Muscle of arm (tissue), 1 donor: ENCODE measurements at regions not wholly inside any gene's neighbourhood (a gene's known extent, or its start where the extent isn't known, plus 50 kb on each side); places are given as distances from the start of the nearest gene placed in this dataset.
A peak's percentile ranks its signal among the peaks of the same experiment; 100 is the strongest.
"Not testable (repeated sequence)": the region's sequence is repeated elsewhere in the genome, so short reads cannot be mapped to it uniquely, and the experiment has no call there.

Experiments
- DNase-seq: peaks from one replicate; pipeline ENCODE4 v3.0.0-alpha.2; 2013

DNA sequence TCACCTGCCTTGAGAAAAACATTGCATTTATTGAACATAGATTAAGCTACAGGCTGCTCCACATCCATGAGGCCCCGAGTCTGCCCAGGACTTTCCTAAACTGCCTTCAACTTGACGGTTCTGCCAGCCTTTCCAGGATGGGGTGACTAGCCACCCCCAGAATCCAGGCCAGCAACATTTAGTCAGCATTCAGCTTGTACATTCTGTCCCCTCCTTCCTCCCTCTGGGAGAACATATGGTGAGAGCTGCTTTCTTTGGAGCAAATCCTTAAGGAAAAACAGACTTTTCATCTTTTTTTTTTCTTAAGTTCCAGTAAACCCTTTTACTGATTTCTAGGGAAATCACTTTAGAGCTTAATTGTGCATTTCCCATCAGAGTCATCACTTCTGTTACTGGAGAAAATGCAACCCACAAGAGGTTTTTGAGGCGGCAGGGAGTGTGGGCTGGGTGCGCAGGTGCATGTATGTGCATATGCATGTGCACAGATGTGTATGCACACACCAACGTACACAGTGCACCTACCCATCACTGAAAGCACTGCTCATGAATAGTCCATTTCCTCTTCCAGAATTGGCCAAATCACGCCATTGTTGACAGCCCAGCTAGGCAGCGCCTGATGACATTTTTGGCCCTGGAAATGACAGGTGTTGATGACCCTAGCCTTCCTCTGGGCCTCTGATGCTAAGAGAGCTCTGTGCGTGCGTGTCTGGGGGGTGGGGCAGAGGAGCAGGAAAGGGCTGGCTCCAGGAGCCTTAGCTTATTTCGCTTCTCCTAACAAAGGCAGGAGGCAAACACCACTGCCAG is 145.6 kb downstream of the HSD17B3 start:
- no peak for DNase-seq

DNA sequence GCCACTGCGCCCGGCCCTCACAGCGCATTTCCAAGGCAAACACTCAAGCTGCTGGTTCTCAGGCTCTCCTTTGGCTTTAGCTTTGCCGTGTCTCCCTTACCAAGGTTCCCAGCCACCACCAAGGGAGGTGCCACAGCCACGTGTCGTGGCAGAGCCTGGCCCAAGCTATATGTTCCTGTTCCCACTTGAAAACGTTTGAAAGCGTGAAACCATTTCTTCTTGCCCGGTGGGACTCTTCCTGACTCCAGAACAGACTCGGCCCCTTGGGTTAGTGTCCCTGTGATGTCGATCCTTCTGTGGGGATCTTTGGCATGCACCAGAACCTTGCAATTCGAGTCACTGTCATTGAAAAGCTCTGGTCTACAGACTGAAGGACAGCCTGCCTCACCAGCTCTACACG is 147.9 kb downstream of the HSD17B3 start:
- DNase-seq = no peak

DNA sequence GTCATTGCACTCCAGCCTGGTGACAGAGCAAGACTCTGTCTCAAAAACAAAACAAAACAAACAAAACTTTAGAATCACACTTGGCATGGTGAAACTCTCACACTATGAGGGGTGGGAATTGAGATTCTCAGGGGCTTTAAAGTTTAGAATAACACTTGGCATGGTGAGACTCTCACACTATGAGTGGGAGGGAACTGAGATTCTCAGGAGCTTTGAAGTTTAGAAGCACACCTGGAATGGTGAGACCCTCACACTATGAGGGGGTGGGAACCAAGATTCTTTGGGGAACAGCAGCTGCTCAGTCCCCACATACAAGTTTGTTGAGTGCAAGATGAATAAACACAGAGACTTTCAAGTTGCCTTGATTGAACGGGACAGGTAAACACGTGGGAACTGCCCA is 149.4 kb downstream of the HSD17B3 start:
- DNase-seq = no peak

DNA sequence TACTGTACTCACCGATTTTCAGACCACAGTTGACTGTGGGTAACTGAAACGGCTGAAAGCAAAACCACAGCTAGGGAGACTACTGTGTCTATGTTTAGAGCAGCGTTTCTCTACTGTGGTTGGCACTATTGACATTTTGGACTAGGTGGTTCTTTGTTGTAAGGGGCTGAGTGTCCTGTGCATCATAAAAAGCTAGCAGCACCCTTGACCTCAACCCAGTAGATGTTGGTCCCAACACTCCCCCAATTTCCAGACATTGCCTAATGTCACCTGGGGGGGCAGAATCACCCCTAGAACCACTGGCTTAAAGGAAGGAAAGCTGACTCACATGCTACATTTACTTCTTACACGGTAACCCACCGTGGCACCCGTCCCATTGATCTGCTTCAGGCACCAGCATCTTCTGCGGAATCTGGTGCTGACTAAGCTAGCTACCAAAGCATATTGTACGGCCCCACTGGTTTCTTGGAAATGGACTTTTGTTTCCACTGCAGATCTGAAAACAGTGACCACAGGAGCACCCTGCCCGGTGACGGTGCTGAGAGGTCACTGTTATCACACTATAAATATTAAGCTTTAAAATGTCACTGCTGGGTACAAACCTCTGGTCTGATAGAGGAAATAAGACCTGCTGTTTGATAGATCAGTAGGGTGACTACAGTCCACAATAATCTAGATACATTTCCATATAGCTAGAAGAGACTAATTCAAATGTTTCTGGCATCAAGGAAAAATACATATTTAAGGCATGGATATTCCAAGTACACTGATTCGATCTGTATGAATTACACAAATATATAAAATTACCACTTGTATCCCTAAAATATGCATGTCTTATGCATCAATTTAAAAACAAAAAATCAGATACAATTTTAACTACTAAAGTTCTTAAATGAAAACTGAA is 151.4 kb downstream of the HSD17B3 start:
- no peak for DNase-seq

DNA sequence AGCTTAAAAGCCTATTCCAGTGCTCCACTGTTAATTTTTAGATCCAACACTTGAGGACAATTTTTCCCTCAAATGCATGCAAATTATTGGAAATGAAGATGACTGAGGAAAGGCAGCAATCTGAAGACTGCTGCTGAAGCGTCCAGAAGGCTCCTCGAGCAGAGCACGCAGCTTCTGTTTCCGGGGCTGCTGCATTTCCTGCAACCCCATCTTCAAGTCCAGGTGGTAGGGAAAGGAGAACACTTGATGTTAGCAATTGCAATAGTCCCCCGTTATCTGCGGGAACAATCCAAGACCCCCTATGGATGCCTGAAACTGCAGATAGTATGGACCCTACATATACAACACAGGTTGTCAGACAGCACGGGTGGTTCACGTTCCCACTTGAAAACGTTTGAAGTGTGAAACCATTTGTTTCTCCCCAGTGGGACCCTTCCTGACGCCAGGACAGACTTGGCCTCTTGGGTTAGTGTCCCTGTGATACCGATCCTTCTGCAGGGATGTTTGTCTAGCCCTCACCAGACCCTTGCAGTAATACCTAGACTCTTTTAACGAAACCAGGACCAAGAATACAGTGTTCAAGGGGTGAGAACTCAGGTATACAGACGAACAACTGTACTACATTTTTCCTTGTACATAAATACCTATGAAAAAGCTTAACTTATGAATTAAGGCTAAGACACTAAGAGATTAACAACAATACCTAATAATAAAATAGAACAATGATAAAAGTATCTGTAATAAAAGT is 152.3 kb downstream of the HSD17B3 start:
- DNase-seq = no peak

DNA sequence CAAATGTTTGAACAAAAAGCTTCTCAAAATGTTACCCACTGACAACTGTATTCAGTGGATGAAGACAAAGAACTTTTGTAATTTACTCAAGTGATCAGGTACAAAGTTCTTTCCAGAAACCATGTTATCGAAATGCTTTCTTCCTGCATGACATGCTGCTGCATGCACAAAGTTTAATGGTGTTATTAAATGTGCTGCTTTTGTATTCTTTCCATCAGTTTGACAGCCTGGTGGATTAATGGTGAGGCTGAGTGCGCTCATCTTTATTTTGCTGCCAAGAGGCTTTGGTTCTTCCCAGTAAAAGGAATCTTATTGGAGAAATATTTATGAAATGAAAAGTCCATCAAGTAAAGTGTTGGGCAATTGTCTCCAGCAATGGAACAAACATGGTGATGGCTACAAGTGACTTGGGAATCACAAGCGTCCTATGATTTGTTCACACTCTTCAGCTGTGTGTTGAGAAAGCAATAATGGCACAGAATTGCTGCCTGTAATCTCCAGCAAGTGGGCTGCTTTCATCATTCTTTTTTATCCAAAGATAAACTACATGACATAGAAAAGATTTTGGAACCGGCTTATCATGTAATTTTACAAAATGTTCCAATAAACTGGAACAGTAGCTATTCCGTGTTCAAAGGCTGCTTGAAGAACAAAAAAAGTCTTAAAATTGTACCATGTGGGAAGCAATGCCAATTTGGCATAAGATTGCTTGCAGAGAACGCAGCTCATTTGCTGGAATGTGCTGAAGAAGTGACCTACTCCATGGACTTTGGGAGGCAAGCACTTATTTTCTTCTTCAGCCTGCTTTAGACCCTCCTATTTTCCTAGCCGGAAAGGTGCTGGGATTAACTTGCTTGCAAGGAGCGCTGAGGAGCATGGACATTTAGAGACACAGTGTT is 153.1 kb downstream of the HSD17B3 start:
- DNase-seq = no peak

DNA sequence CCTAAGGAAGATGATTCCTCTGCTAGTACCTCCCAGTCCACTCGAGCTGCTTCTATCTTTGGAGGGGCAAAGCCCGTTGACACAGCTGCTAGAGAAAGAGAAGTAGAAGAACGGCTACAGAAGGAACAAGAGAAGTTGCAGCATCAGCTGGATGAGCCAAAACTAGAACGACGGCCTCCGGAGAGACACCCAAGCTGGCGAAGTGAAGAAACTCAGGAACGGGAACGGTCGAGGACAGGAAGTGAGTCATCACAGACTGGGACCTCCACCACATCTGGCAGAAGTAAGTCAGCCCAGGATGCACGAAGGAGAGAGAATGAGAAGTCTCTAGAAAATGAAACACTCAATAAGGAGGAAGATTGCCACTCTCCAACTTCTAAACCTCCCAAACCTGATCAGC is 154.9 kb downstream of the HSD17B3 start:
- not testable (repeated sequence) for DNase-seq

DNA sequence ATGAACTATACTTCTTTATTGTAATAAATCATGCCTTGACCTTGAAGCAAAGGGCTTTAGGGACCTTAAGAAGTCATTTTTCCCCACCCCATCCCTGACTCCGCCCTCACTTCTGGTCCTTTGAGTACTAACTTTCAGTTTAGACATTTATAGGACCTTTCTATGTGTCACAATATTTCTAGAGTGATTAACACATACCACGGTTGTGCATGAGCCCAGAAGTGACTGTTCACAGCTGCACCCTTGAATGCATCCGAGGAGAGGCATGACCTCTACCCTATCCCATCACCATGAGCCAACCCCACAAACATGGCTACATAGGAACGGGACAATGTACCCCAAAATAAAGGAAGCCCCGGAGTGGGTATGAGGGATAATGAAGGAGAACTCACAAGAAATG is 160.3 kb downstream of the HSD17B3 start:
- DNase-seq = no peak

DNA sequence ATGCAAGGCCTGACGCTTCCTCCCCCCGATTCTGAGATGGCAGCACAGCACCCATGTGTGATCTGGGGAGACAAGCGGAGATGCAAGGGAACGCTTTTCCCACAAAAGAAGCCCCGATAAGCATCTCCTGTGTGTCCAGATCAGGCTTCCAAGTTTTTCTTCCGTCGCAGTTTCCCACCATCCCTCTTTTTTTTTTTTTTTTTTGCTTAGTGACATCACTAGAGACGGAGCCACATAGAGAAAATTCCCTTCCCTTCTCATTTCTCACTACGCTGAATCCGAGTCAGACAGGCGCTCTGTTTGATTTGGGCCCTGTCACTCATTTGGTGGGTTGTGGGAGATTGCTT is 160.9 kb downstream of the HSD17B3 start:
- DNase-seq = no peak

DNA sequence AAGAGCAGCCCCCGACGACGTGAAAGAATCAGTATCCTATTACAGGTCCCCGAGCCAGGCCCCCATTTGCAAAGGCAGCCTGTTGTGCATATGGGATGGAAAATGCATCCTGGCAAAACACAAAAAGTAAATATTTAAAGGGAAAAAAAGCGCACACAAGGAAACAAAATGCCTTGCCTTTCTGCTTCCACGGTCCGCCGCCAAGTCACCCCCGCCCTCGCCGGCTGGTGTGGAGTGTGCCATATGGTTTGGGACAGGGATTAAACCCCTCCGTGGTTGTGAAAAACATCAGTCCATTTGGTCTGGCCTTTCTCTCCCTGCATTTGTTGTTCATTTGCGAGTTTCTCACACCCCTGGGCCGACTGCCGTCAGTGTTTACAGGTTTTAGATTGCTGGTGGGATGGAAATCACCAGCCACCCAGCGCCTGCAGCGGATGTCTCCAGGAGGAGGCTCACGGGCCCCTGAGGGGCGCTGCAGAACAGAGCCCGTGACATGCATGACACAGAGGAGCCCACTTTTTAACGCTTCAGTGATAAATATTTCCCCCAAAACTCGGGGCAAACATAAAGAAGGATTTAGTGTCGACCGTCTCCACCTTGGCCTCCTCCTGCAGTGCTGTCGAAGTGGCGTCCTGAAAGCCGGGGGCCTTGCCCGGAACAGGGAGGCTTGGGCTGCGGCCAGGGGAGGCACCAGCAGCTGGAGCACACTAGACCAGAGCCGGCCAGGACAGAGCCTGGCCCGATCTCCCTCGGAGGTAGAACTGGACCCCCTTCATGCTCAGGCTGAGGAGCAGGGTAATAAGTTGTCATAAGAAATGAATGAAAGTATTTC is 161.5 kb downstream of the HSD17B3 start:
- DNase-seq = peak; percentile 31

DNA sequence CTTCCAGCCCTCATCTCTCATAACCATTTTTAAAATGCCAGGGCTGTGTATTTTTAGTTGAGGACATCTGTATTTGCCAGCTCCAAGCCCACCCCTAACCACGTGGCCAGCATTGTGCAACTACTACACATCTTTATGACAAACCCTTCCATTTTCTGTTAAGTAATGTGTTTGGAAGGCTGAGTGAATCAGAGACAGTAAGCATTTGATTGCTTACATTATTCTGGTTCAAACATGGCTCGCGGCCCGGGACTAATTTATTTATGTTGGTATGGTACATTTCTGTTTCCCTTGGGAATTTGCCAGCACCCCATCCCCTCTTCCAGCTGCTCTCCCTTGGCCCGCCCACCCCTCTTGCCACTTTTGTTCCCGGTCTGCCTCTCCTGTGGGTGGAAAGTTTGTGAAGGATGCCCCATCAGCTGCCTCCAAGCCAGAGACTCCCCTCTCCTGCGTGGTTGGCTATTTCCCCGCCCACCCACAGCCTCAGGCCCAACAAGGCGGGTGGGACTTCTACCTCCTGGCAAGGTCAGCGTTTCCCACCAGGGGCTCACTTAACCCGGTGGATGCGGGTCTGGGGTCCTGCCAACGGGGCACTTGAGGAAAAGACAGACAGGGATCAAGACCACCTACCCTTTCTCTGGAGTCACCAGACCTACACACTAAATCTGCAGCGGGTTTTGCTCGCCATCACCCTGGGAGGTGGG is 162.2 kb downstream of the HSD17B3 start:
- peak; percentile 35 for DNase-seq

DNA sequence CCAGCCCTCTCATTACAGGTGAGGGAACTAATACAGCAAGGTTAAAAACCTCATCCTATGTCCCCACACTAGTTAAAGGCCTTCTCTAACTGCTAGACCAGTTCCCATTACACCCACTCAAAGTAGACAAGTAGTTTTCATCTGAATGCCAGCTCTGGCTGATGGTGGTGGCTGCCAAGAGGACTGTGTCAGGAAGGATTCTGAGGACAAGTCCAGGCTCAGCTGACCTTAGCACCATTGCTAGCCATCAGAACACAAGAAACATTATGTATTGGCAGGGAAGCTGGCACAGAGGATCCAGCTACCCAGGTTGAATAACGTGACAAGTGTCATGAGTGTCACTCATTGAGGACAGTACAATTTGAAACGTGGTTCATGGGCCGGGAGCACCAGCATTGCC is 163.4 kb downstream of the HSD17B3 start:
- DNase-seq = no peak

DNA sequence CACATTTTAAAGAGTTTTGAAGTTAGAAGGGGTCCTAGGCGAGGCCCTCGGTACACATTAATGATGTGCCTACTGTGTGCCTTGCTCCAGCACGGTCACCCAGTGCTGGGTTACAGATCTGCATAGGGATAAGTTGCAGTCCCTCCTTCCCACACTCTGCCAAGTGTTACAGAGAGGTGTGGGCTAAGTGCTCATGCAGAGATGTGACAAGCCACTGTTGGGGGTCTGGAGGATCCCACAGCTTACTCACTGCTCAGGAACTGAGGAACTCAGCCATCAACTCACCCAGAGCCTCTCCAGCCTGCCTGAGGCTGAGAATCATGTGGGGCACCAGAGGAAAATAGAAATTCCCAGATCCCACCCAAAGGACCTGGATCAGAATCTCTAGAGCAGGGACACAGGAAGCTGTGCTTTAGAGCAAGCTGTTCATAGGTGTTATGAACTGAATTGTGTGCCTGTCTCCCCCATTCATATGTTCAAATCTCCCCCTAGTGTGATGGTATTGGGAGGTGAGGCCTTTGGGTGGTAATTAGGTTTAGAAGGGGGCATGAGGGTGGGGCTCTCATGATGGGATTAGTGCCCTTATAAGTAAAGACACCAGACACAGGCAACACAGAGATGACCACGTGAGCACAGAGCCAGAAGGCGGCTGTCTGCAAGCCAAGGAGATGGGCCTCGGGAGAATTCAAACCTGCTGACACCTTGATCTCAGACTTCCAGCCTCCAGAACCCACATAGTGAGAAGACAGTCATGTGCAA is 164.1 kb downstream of the HSD17B3 start:
- no peak for DNase-seq

DNA sequence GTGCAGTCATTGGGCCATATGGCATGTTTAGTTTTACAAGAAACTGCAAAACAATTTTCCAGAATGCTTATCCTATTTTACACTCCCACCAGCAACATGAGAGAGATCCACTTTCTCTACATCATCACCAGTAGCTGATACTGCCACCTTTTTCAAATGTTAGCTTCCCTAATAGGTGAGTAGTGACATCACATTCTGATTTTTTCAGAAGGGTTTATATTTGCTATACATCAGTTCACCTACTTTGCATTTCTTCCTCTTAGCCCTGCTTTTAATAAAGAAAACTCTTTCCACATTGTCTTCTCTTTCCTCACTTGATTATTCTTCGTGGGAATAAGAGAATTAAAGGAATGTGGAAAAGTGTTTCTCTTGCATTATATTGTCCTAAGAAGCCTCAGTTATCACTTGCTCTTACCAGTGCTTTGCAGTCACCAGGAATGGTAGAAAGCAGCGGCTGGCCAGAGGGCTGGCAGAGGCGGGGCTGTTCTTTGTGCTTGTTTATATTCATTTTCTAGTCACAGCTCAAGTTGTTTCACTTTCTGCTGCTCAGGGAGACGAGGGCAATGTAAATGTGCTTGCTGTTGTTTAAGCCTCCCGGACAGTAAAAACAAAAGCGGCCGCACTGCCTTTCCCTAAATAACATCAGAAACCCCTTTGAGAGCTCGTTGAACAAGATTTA is 164.8 kb downstream of the HSD17B3 start:
- peak; percentile 32 for DNase-seq

DNA sequence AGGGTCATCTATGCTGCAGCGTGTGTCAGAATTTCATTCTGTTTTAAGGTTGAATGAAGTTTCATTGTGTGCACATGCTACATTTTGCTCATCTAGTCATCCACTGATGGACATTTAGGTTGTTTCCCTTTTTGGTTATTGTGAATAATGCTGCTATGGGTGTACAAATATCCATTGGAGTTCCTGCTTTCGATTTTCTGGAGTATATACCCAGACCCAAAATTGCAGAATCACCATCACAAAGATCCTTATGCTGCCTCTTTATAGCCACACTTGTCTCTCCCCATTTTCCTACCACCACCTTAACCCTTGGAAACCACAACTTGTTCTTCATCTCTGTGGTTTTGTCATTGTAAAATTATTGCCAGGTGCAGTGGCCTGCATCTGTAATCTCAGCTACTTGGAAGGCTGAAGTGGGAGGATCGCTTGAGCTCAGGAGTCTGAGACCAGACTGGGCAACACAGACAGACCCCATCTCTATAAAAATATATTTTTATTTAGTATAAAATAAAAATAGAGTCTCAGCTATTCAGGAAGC is 166.2 kb downstream of the HSD17B3 start:
- DNase-seq = no peak

DNA sequence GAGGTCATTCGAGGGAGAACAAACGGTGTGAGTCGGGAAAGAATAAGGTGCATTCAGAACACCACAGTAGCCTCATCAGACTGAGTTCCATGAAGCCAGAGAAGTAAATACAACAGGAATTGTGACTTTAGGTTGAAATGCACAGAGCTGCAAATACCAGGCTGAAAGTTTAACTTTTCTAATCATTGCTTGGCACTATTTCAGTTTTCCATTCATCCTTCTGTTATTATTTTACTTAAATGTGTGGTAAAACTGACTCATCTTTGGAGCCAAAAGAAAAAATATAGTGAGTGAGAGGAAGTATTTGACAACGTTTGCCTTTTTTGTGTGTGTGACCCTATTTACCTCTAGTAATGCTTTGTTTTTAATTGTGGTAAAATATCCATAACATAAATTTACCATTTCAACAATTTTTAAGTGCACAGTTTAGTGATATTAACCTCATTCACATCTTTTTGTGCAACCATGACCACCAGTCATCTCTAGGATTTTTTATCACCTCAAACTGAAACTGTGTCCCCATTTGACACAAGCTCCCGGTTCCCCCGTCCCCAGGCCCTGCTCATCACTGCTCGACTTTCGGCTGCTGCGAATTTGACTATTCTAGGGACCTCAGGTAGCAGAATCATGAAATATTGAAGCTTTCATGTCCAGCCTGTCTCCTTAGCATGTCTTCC is 166.8 kb downstream of the HSD17B3 start:
- no peak for DNase-seq

DNA sequence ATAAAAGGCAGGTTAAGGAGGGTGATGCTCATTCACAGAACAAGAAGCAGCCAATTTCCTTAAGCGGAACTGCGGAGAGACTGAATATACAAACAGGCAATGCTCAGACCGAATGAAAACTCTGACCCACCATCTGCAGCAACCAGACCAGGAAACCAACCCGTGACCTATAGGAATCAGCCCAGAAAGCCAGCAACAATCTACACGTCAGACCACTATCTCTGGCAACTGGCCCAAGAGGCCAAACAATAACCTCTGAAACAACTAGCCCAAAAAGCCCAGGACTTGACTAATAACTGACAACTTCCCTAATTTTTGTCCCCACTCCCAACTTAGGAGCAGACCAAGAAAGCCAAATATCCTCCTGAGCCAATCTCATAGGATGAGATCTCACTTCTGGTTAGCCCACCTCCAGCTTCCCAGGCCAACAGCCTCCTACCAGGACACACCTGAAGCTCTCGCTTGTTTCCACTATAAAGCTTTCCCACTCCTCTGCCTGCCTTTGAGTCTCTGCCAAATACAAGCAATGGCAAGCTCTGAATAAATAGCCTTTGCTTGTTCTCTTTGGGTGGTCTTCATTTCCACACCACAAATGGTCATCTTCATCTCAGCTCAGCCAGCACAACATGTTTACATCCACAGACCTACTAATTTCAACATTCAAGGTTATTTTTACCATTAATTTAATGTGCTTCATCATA is 168.5 kb downstream of the HSD17B3 start:
- no peak for DNase-seq
